Liver (tissue), 8 donors: ENCODE measurements at regions not wholly inside any gene's neighbourhood (a gene's known extent, or its start where the extent isn't known, plus 50 kb on each side); places are given as distances from the start of the nearest gene placed in this dataset.

Source experiments
- DNase-seq: peaks from one replicate; pipeline ENCODE4 v3.0.0-alpha.2; 2017; ENCODE audit warnings: low spot score
- H3K27ac ChIP-seq, 2 donors: one replicate each; pipeline ENCODE4 v1.7.0; 2013; ENCODE audit warnings: inconsistent platforms in 2 of 2, low read length in 2 of 2, control low read depth in 1 of 2, low read depth in 1 of 2, mild to moderate bottlenecking in 1 of 2
- H3K27me3 ChIP-seq, 4 donors: one replicate each; pipeline versions ENCODE4 v1.6.1 to v1.7.0; 2013; ENCODE audit warnings: low read length in 3 of 4, inconsistent platforms in 1 of 4, mild to moderate bottlenecking in 1 of 4, moderate library complexity in 1 of 4; ENCODE audit not compliant: control insufficient read depth in 4 of 4, insufficient read depth in 4 of 4
- H3K36me3 ChIP-seq, 4 donors: one replicate each; pipeline versions ENCODE4 v1.6.1 to v1.7.0; 2013; ENCODE audit warnings: low read length in 3 of 4, mild to moderate bottlenecking in 3 of 4, low read depth in 1 of 4, moderate library complexity in 1 of 4; ENCODE audit not compliant: control insufficient read depth in 4 of 4, insufficient read depth in 3 of 4
- H3K4me1 ChIP-seq, 4 donors: one replicate each; pipeline versions ENCODE4 v1.6.1 to v1.7.0; 2013; ENCODE audit warnings: low read length in 3 of 4, mild to moderate bottlenecking in 3 of 4, moderate library complexity in 1 of 4; ENCODE audit not compliant: control insufficient read depth in 4 of 4, insufficient read depth in 4 of 4
- H3K4me3 ChIP-seq, 3 donors: one replicate each; pipeline versions ENCODE4 v1.6.1 to v1.7.0; 2013; ENCODE audit warnings: low read length in 3 of 3, control low read depth in 1 of 3, low read depth in 1 of 3, mild to moderate bottlenecking in 1 of 3
- H3K9ac ChIP-seq, 2 donors: one replicate each; pipeline ENCODE4 v1.7.0; 2013; ENCODE audit warnings: low read length in 2 of 2, mild to moderate bottlenecking in 2 of 2, moderate library complexity in 2 of 2, control low read depth in 1 of 2, low read depth in 1 of 2
- H3K9me3 ChIP-seq, 4 donors: one replicate each; pipeline versions ENCODE4 v1.6.1 to v1.7.0; 2013; ENCODE audit warnings: low read length in 3 of 4; ENCODE audit not compliant: control insufficient read depth in 4 of 4
- EGR1 ChIP-seq, 2 donors: IDR thresholded peaks; 2 replicates each; pipeline ENCODE4 v1.6.1; 2016 to 2018; ENCODE audit warnings: antibody characterized with exemption in 2 of 2, low read depth in 2 of 2
- FOXA2 ChIP-seq: IDR thresholded peaks from 2 replicates; pipeline ENCODE4 v1.6.1; 2016; ENCODE audit warnings: antibody characterized with exemption
- HNF4A ChIP-seq, 2 donors: conservative IDR thresholded peaks; 2 replicates each; pipeline ENCODE4 v1.6.1; 2016; ENCODE audit warnings: antibody characterized with exemption in 2 of 2, mild to moderate bottlenecking in 2 of 2
- HNF4G ChIP-seq: IDR thresholded peaks from 2 replicates; pipeline ENCODE4 v1.6.1; 2016; ENCODE audit warnings: antibody characterized with exemption
- NR2F2 ChIP-seq: IDR thresholded peaks from 2 replicates; pipeline ENCODE4 v1.6.1; 2016; ENCODE audit warnings: antibody characterized with exemption
- RXRA ChIP-seq, 2 donors: IDR thresholded peaks; 2 replicates each; pipeline ENCODE4 v1.6.1; 2017 to 2018; ENCODE audit warnings: antibody characterized with exemption in 2 of 2, mild to moderate bottlenecking in 1 of 2
- TAF1 ChIP-seq: conservative IDR thresholded peaks from 2 replicates; pipeline ENCODE4 v1.6.1; 2016; ENCODE audit warnings: antibody characterized with exemption, mild to moderate bottlenecking
- YY1 ChIP-seq: IDR thresholded peaks from 2 replicates; pipeline ENCODE4 v1.6.1; 2016; ENCODE audit warnings: antibody characterized with exemption, mild to moderate bottlenecking
- WGBS: extraction: QIAGEN DNeasy Blood & Tissue Kit; methylation state at CpG from one replicate; pipeline ENCODE4 v1.1.7; 2013; 5-methylcytosine and 5-hydroxymethylcytosine counted together
- TF ChIP-seq, protein P1 (sequence below): fragments of 150-350 bp; IDR thresholded peaks from 2 replicates; pipeline ENCODE4 v1.5.1; 2017; ENCODE audit warnings: improper control_type of control experiment, low read depth, low read length; ENCODE audit not compliant: missing input control
- TF ChIP-seq, protein P2 (sequence below): IDR thresholded peaks from 2 replicates; pipeline ENCODE4 v1.6.1; 2016; ENCODE audit warnings: antibody characterized with exemption
- TF ChIP-seq, protein P3 (sequence below): IDR thresholded peaks from 2 replicates; pipeline ENCODE4 v1.6.1; 2016; ENCODE audit warnings: antibody characterized with exemption
- TF ChIP-seq, protein P4 (sequence below): IDR thresholded peaks from 2 replicates; pipeline ENCODE4 v1.6.1; 2016; ENCODE audit warnings: antibody characterized with exemption
- TF ChIP-seq, protein P5 (sequence below): IDR thresholded peaks from 2 replicates; pipeline ENCODE4 v1.6.1; 2016; ENCODE audit warnings: antibody characterized with exemption, mild to moderate bottlenecking
- donor health status: healthy.
- donor health status: healthy.
- donor health status: healthy.
- donor health status: healthy.
- donor health status: healthy.

DNA sequence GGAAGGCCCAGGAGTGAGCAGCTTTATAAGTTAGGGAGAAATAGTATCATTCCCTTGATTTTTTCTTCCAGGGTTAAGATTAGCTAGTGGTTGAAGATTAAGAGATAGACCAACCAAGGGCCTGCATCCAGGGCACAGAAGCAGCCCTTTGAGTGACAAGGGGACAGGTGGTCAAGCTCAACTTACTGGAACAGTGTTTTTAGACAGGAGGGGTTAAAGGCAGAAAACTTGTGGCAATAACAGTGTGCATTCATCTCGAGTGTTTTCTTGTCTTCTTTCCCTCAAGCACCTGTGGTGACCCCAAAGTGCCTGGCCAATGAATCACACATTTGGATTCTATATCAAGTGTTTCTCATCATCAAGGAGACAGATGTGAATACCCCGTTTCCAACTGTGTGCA, 267.5 kb downstream of the PDCD6IP start:
- Histone ChIP-seq H3K27me3 (no peaks in the 10 kb centered on the region), H3K9ac (no peak overlapping the region), H3K9me3 (no peaks in the 10 kb centered on the region), H3K4me3 (no peak overlapping the region), H3K4me1 (no peaks in the 10 kb centered on the region), H3K36me3 (no peaks in the 10 kb centered on the region), H3K27ac (no peak overlapping the region)
- WGBS = 54% methylated on average over 2 of the region's 2 CpGs
- no peak for DNase-seq
- TF ChIP-seq FOXA2 (no peak), YY1 (no peak), NR2F2 (no peak), TAF1 (no peak), HNF4A (conservative IDR thresholded peaks at IDR 0.05) (no peak), RXRA (IDR thresholded peaks at IDR 0.05) (no peak)
- TF ChIP-seq, protein P1, sequence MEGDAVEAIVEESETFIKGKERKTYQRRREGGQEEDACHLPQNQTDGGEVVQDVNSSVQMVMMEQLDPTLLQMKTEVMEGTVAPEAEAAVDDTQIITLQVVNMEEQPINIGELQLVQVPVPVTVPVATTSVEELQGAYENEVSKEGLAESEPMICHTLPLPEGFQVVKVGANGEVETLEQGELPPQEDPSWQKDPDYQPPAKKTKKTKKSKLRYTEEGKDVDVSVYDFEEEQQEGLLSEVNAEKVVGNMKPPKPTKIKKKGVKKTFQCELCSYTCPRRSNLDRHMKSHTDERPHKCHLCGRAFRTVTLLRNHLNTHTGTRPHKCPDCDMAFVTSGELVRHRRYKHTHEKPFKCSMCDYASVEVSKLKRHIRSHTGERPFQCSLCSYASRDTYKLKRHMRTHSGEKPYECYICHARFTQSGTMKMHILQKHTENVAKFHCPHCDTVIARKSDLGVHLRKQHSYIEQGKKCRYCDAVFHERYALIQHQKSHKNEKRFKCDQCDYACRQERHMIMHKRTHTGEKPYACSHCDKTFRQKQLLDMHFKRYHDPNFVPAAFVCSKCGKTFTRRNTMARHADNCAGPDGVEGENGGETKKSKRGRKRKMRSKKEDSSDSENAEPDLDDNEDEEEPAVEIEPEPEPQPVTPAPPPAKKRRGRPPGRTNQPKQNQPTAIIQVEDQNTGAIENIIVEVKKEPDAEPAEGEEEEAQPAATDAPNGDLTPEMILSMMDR = no peak
- TF ChIP-seq, protein P2, sequence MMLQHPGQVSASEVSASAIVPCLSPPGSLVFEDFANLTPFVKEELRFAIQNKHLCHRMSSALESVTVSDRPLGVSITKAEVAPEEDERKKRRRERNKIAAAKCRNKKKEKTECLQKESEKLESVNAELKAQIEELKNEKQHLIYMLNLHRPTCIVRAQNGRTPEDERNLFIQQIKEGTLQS = no peak
- TF ChIP-seq, protein P3, sequence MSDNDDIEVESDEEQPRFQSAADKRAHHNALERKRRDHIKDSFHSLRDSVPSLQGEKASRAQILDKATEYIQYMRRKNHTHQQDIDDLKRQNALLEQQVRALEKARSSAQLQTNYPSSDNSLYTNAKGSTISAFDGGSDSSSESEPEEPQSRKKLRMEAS = no peak

DNA sequence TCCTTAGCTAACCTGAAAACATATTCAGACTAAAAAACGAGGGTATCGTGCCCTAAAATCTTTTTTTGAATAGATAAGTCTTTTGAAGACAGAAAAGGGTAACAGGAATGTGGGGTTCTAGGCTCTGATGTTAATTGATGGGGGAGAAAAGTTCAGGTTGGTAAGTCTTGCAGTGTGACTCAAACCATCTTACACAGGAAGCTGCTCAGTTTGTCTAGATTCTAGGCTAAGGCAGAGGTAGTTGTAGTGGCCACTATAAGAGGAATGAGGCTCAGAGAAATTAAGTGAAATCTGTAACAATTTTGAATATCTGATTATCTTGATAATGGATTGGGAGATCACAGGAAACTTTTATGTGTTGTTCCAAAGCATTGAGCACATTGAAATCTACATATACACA, 267.9 kb downstream of the PDCD6IP start:
- Histone ChIP-seq H3K9me3 (no peaks in the 10 kb centered on the region), H3K27ac (no peak overlapping the region), H3K4me1 (no peaks in the 10 kb centered on the region), H3K4me3 (no peak overlapping the region), H3K27me3 (no peaks in the 10 kb centered on the region), H3K9ac (no peak overlapping the region), H3K36me3 (no peaks in the 10 kb centered on the region)
- TF ChIP-seq, protein P4, sequence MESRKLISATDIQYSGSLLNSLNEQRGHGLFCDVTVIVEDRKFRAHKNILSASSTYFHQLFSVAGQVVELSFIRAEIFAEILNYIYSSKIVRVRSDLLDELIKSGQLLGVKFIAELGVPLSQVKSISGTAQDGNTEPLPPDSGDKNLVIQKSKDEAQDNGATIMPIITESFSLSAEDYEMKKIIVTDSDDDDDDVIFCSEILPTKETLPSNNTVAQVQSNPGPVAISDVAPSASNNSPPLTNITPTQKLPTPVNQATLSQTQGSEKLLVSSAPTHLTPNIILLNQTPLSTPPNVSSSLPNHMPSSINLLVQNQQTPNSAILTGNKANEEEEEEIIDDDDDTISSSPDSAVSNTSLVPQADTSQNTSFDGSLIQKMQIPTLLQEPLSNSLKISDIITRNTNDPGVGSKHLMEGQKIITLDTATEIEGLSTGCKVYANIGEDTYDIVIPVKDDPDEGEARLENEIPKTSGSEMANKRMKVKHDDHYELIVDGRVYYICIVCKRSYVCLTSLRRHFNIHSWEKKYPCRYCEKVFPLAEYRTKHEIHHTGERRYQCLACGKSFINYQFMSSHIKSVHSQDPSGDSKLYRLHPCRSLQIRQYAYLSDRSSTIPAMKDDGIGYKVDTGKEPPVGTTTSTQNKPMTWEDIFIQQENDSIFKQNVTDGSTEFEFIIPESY = no peak
- TF ChIP-seq EGR1 (IDR thresholded peaks at IDR 0.05; ENCODE audit: low read depth in 2 of 2) (no peak), NR2F2 (no peak), HNF4G (no peak)
- TF ChIP-seq, protein P5, sequence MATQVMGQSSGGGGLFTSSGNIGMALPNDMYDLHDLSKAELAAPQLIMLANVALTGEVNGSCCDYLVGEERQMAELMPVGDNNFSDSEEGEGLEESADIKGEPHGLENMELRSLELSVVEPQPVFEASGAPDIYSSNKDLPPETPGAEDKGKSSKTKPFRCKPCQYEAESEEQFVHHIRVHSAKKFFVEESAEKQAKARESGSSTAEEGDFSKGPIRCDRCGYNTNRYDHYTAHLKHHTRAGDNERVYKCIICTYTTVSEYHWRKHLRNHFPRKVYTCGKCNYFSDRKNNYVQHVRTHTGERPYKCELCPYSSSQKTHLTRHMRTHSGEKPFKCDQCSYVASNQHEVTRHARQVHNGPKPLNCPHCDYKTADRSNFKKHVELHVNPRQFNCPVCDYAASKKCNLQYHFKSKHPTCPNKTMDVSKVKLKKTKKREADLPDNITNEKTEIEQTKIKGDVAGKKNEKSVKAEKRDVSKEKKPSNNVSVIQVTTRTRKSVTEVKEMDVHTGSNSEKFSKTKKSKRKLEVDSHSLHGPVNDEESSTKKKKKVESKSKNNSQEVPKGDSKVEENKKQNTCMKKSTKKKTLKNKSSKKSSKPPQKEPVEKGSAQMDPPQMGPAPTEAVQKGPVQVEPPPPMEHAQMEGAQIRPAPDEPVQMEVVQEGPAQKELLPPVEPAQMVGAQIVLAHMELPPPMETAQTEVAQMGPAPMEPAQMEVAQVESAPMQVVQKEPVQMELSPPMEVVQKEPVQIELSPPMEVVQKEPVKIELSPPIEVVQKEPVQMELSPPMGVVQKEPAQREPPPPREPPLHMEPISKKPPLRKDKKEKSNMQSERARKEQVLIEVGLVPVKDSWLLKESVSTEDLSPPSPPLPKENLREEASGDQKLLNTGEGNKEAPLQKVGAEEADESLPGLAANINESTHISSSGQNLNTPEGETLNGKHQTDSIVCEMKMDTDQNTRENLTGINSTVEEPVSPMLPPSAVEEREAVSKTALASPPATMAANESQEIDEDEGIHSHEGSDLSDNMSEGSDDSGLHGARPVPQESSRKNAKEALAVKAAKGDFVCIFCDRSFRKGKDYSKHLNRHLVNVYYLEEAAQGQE = no peak
- no peak for DNase-seq
- 60% methylated on average over 2 of the region's 2 CpGs for WGBS
